Endothelial cell (in vitro differentiated cells): ENCODE measurements at regions not wholly inside any gene's neighbourhood (a gene's known extent, or its start where the extent isn't known, plus 50 kb on each side); places are given as distances from the start of the nearest gene placed in this dataset.
"Not testable (repeated sequence)": the region's sequence is repeated elsewhere in the genome, so short reads cannot be mapped to it uniquely, and the experiment has no call there.

ENCODE experiments used
- DNase-seq: peaks from one replicate; pipeline ENCODE4 v3.0.0; 2021; ENCODE audit warnings: low spot score
- H3K27ac Mint-ChIP-seq: one replicate; pipeline ENCODE4 v1.8.0; 2021; ENCODE audit warnings: mixed read lengths, inconsistent platforms; ENCODE audit not compliant: unreplicated experiment
- H3K27me3 Mint-ChIP-seq: one replicate; pipeline ENCODE4 v1.8.0; 2021; ENCODE audit warnings: mild to moderate bottlenecking, moderate library complexity, mixed read lengths, inconsistent platforms; ENCODE audit not compliant: unreplicated experiment
- H3K36me3 Mint-ChIP-seq: one replicate; pipeline ENCODE4 v1.8.0; 2021; ENCODE audit warnings: mild to moderate bottlenecking, low read depth, mixed read lengths, inconsistent platforms; ENCODE audit not compliant: unreplicated experiment
- H3K4me1 Mint-ChIP-seq: one replicate; pipeline ENCODE4 v1.8.0; 2021; ENCODE audit warnings: mild to moderate bottlenecking, mixed read lengths, inconsistent platforms; ENCODE audit not compliant: unreplicated experiment
- H3K4me3 Mint-ChIP-seq: one replicate; pipeline ENCODE4 v1.8.0; 2021; ENCODE audit warnings: mild to moderate bottlenecking, mixed read lengths, inconsistent platforms; ENCODE audit not compliant: unreplicated experiment
- H3K9me3 Mint-ChIP-seq: one replicate; pipeline ENCODE4 v1.8.0; 2021; ENCODE audit warnings: mixed read lengths, inconsistent platforms; ENCODE audit not compliant: unreplicated experiment
- CTCF ChIP-seq: fragments of 200-600 bp; sonication (generic); IDR thresholded peaks from one replicate; pipeline ENCODE4 v1.5.0; 2021; ENCODE audit warnings: antibody characterized with exemption; ENCODE audit not compliant: unreplicated experiment

- no peaks in the 10 kb centered on the region for H3K4me1 Mint-ChIP-seq
- no peak overlapping the region for H3K4me3 Mint-ChIP-seq
- peaks cover 2% of the 10 kb centered on the region for H3K27me3 Mint-ChIP-seq
- no peak for DNase-seq
- TF ChIP-seq CTCF = no peak
- no peak overlapping the region for H3K27ac Mint-ChIP-seq
- no peaks in the 10 kb centered on the region for H3K9me3 Mint-ChIP-seq
- H3K36me3 Mint-ChIP-seq = no peaks in the 10 kb centered on the region
Measured at GRCh38 chrX:65932173-65933084, 107.5 kb downstream of the VSIG4 start.

DNA sequence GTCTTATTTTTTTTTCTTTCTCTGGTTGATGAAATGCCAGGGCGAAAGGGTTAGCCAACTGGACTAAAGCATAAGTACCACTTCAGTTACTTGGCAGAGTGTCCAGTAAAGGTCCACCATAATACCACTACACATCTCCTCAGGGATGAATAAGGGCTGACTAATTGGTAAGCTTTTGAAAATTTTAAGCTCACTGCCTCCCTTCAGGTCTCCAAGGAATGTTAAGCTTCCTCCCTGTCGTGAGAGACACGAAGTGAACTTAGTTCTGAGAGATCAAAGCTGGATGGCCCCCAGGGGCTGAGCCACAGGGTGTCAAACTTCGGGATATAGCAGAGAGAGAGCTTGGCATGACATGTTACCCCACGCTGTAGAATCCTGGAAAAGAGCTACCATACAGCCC lies 111.4 kb downstream of the VSIG4 start:
- Mint-ChIP-seq H3K27ac (no peak overlapping the region), H3K4me3 (no peak overlapping the region), H3K4me1 (no peaks in the 10 kb centered on the region), H3K9me3 (no peaks in the 10 kb centered on the region), H3K36me3 (no peaks in the 10 kb centered on the region), H3K27me3 (peaks cover 2% of the 10 kb centered on the region)
- DNase-seq = no peak
- TF ChIP-seq CTCF = no peak

DNA sequence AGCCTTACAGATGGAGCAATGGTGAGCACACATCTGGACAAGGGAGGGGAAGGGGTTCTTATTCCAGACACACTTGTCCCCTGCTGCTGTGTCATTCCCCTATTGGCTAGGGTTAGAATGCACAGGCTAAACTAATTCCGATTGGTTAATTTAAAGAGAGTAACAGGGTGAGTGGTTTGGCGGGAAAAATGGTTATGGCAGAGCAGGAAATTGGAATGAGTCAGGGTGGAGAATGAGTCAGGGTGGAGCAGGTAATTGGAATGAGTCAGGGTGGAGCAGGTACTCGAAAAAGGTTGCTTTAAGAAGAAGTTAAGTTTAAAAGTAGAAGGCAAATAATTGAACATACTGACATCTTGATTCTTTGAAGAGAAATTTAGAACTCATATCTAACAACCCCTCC lies 112.5 kb downstream of the VSIG4 start:
- DNase-seq, H3K4me3 Mint-ChIP-seq, H3K27ac Mint-ChIP-seq, H3K9me3 Mint-ChIP-seq, H3K27me3 Mint-ChIP-seq, H3K4me1 Mint-ChIP-seq, H3K36me3 Mint-ChIP-seq: not testable (repeated sequence)

- Mint-ChIP-seq H3K27ac (no peak overlapping the region), H3K4me1 (no peaks in the 10 kb centered on the region), H3K4me3 (no peak overlapping the region), H3K9me3 (no peaks in the 10 kb centered on the region), H3K27me3 (peaks cover 2% of the 10 kb centered on the region), H3K36me3 (no peaks in the 10 kb centered on the region)
- no peak for DNase-seq
- no peak for TF ChIP-seq CTCF
Measured at GRCh38 chrX:65926095-65927019, 113.5 kb downstream of the VSIG4 start.

- H3K9me3 Mint-ChIP-seq = no peaks in the 10 kb centered on the region
- H3K27me3 Mint-ChIP-seq = peaks cover 2% of the 10 kb centered on the region
- H3K4me3 Mint-ChIP-seq = no peak overlapping the region
- H3K36me3 Mint-ChIP-seq = no peaks in the 10 kb centered on the region
- no peak for TF ChIP-seq CTCF
- DNase-seq = no peak
- H3K27ac Mint-ChIP-seq = no peak overlapping the region
- H3K4me1 Mint-ChIP-seq = no peaks in the 10 kb centered on the region
Measured at GRCh38 chrX:65925592-65925991, 114.3 kb downstream of the VSIG4 start.
